ENCODE measurements at regions not wholly inside any gene's neighbourhood (a gene's known extent, or its start where the extent isn't known, plus 50 kb on each side); places are given as distances from the start of the nearest gene placed in this dataset.

- 36 to 42% (median 40%) methylated on average over 3 of the region's 3 CpGs for WGBS, 3 donors
- Histone ChIP-seq H3K4me3 (no peak overlapping the region), H3K36me3 (ENCODE audit: insufficient read depth in 1 of 2, low read depth in 1 of 2) (no peaks in the 10 kb centered on the region), H3K4me1 (no peaks in the 10 kb centered on the region), H3K27ac (no peak overlapping the region), H3K27me3 (ENCODE audit: insufficient read depth in 3 of 3, low read length in 2 of 3) (no peaks in the 10 kb centered on the region), H3K9me3 (no peaks in the 10 kb centered on the region)
- intact Hi-C loops (cut with DNase I) = no loop called here
- DNase-seq = no peak
- TF ChIP-seq, protein P1, sequence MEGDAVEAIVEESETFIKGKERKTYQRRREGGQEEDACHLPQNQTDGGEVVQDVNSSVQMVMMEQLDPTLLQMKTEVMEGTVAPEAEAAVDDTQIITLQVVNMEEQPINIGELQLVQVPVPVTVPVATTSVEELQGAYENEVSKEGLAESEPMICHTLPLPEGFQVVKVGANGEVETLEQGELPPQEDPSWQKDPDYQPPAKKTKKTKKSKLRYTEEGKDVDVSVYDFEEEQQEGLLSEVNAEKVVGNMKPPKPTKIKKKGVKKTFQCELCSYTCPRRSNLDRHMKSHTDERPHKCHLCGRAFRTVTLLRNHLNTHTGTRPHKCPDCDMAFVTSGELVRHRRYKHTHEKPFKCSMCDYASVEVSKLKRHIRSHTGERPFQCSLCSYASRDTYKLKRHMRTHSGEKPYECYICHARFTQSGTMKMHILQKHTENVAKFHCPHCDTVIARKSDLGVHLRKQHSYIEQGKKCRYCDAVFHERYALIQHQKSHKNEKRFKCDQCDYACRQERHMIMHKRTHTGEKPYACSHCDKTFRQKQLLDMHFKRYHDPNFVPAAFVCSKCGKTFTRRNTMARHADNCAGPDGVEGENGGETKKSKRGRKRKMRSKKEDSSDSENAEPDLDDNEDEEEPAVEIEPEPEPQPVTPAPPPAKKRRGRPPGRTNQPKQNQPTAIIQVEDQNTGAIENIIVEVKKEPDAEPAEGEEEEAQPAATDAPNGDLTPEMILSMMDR (IDR thresholded peaks at IDR 0.05) = no peak
- ATAC-seq = no peak
Measured at GRCh38 chr3:18051306-18051705, 308.9 kb upstream of the TBC1D5 start.

DNA sequence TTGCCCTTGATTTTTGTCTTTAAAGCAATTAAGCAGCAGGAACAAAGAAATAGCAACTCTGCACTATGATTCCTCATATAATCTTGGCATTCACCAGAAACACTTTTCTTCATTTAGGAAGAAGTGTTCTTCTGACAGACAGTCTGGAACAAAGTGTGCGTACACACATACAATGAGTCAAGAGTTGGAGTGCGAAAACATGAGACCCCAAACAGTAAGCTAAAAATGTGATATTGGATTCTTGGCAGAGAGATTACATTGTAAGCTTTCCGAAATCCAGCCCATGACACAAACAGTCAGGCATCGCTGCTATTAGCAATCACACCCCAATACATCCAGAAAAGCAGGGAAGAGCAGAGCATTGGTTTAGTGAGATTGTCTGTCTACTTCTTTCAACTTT is 306.7 kb upstream of the TBC1D5 start:
- intact Hi-C loops (cut with DNase I) = no loop called here
- Histone ChIP-seq H3K4me1 (no peaks in the 10 kb centered on the region), H3K27ac (no peak overlapping the region), H3K27me3 (ENCODE audit: insufficient read depth in 3 of 3, low read length in 2 of 3) (no peaks in the 10 kb centered on the region), H3K4me3 (no peak overlapping the region), H3K9me3 (no peaks in the 10 kb centered on the region), H3K36me3 (ENCODE audit: insufficient read depth in 1 of 2, low read depth in 1 of 2) (no peaks in the 10 kb centered on the region)
- no peak for DNase-seq
- no peak for ATAC-seq
- TF ChIP-seq, protein P1 (IDR thresholded peaks at IDR 0.05) = no peak
- WGBS, 3 donors = 55% methylated on average over 4 of the region's 4 CpGs

- Histone ChIP-seq H3K4me1 (no peaks in the 10 kb centered on the region), H3K27me3 (ENCODE audit: insufficient read depth in 3 of 3, low read length in 2 of 3) (no peaks in the 10 kb centered on the region), H3K27ac (no peak overlapping the region), H3K9me3 (no peaks in the 10 kb centered on the region), H3K36me3 (ENCODE audit: insufficient read depth in 1 of 2, low read depth in 1 of 2) (no peaks in the 10 kb centered on the region), H3K4me3 (no peak overlapping the region)
- DNase-seq = no peak
- intact Hi-C loops (cut with DNase I) = no loop called here
- 76 to 78% (median 77%) methylated on average over 2 of the region's 2 CpGs for WGBS, 3 donors
- TF ChIP-seq, protein P1 (IDR thresholded peaks at IDR 0.05) = no peak
- ATAC-seq = no peak
Measured at GRCh38 chr3:18047052-18047451, 304.6 kb upstream of the TBC1D5 start.

DNA sequence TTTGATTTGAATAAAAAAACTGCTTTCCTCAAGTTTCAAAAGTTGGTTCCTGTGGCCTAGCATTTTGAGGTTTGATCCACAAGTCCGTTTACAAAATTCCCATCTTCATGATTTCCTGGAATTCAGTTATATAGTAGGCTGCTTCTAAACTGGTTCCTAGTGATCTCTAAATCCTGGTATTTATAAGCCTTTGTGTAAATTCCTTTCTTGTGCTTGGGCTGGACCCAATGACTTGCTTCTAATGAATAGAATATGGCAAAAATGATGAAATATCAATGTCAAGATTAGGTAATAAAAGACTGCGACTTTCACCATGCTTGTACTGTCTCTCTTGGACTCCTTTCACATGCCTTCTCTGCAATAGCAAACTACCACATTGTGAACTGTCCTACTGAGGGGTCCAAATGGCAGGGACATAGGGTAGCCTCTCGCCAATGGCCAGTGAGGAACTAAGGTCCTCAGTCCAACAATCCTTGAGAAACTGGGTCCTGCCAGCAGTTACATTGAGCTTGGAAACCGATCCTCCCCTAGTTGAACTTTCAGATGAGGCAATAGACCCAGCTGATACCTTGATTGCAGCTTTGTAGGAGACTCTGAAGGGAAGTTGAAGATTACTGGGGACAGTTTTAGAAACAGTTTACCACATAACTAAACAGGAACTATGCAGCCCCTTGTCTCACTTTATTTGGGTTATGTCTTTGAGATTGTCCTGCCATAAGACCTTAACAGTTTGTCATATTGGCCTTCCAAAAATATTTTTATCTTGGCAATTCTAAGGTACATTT is 303.9 kb upstream of the TBC1D5 start:
- intact Hi-C loops (cut with DNase I) = no loop called here
- Histone ChIP-seq H3K36me3 (ENCODE audit: insufficient read depth in 1 of 2, low read depth in 1 of 2) (no peaks in the 10 kb centered on the region), H3K4me3 (no peak overlapping the region), H3K27ac (no peak overlapping the region), H3K9me3 (no peaks in the 10 kb centered on the region), H3K4me1 (no peaks in the 10 kb centered on the region), H3K27me3 (ENCODE audit: insufficient read depth in 3 of 3, low read length in 2 of 3) (no peaks in the 10 kb centered on the region)
- TF ChIP-seq, protein P1 (IDR thresholded peaks at IDR 0.05) = no peak
- 78 to 81% (median 80%) methylated on average over 4 of the region's 4 CpGs for WGBS, 3 donors
- DNase-seq (no peak), ATAC-seq (no peak)
